NCI-H187 (cell line): ENCODE measurements at regions not wholly inside any gene's neighbourhood (a gene's known extent, or its start where the extent isn't known, plus 50 kb on each side); places are given as distances from the start of the nearest gene placed in this dataset.

Experiments used
- DNase-seq, 2 experiments: peaks; one replicate each; lab custom pipeline; 2025; lab: John Stamatoyannopoulos, UW

- DNase-seq = no peak
Measured at GRCh38 chr4:177696438-177696966, 254.3 kb upstream of the AGA start.

- DNase-seq = no peak
Measured at GRCh38 chr4:177699365-177700213, 257.4 kb upstream of the AGA start.

- DNase-seq = no peak
Measured at GRCh38 chr4:177706916-177707315, 264.7 kb upstream of the AGA start.

GRCh38 chr4:177713454-177713853 lies 271.2 kb upstream of the AGA start:
- no peak for DNase-seq

- no peak for DNase-seq
Measured at GRCh38 chr4:177717407-177717806, 275.2 kb upstream of the AGA start.

- no peak for DNase-seq
Measured at GRCh38 chr4:177718514-177718913, 276.3 kb upstream of the AGA start.

GRCh38 chr4:177726111-177726510 lies 283.9 kb upstream of the AGA start:
- DNase-seq = no peak

GRCh38 chr4:177728361-177729152 lies 286.3 kb upstream of the AGA start:
- no peak for DNase-seq

- no peak for DNase-seq
Measured at GRCh38 chr4:177729681-177730080, 287.4 kb upstream of the AGA start.

- DNase-seq = no peak
Measured at GRCh38 chr4:177737387-177737940, 295.2 kb upstream of the AGA start.

GRCh38 chr4:177740563-177740962 lies 298.3 kb upstream of the AGA start:
- DNase-seq = no peak

- no peak for DNase-seq
Measured at GRCh38 chr4:177759729-177760128, 317.5 kb upstream of the AGA start.

- DNase-seq = no peak
Measured at GRCh38 chr4:177761692-177762091, 319.5 kb upstream of the AGA start.

GRCh38 chr4:177769155-177769554 lies 326.9 kb upstream of the AGA start:
- DNase-seq = no peak

GRCh38 chr4:177770776-177771175 lies 328.5 kb upstream of the AGA start:
- no peak for DNase-seq

- no peak for DNase-seq
Measured at GRCh38 chr4:177771645-177772044, 329.4 kb upstream of the AGA start.

GRCh38 chr4:177778623-177779022 lies 336.4 kb upstream of the AGA start:
- DNase-seq = no peak

- no peak for DNase-seq
Measured at GRCh38 chr4:177785000-177785399, 342.8 kb upstream of the AGA start.

GRCh38 chr4:177789610-177790009 lies 347.4 kb upstream of the AGA start:
- DNase-seq = no peak

GRCh38 chr4:177791188-177791587 lies 349.0 kb upstream of the AGA start:
- DNase-seq = no peak

GRCh38 chr4:177796841-177797240 lies 354.6 kb upstream of the AGA start:
- DNase-seq = no peak

- DNase-seq = no peak
Measured at GRCh38 chr4:177798161-177798560, 355.9 kb upstream of the AGA start.

GRCh38 chr4:177802162-177802561 lies 359.9 kb upstream of the AGA start:
- DNase-seq = no peak
